GM12874 (cell line): ENCODE measurements at regions not wholly inside any gene's neighbourhood (a gene's known extent, or its start where the extent isn't known, plus 50 kb on each side); places are given as distances from the start of the nearest gene placed in this dataset.

Experiments
- TF ChIP-seq, protein P1 (sequence below): IDR thresholded peaks from 2 replicates; pipeline ENCODE4 v1.5.1; 2011; ENCODE audit warnings: low read depth, mild to moderate bottlenecking, control low read depth, low read length, moderate library complexity; ENCODE audit not compliant: insufficient read depth

DNA sequence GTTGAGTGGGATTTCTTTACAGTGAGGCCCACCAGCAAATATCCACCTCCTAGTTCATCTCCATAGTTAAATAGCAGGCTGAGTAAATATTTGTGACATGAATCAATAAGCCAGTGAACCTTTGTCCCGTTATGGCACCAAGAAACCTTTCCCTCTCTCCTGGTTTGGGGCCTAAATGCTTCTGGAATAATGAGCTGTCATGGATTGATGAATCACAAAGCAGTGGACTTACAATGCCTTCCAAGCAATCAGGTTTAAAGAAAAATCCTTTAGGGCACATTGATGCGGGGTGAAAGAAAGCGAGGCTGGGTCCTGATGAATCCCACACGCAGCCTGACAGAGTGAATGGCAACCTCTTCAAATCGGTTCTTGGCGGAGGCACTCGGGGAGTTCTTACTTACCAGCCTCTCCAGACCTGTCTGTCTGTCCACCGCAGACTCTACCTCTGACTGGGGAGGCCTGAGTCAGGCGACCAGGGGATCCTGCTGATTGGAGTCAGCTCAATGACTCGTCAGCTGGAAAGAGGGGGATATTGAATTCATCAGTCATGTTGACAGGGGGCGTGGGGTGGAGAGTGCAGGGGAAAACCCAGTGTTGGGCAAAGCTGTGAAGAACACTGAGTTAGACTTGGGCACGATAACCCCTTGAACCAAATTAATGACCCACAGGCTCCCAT lies 247.3 kb downstream of the PLPP3 start:
- TF ChIP-seq, protein P1, sequence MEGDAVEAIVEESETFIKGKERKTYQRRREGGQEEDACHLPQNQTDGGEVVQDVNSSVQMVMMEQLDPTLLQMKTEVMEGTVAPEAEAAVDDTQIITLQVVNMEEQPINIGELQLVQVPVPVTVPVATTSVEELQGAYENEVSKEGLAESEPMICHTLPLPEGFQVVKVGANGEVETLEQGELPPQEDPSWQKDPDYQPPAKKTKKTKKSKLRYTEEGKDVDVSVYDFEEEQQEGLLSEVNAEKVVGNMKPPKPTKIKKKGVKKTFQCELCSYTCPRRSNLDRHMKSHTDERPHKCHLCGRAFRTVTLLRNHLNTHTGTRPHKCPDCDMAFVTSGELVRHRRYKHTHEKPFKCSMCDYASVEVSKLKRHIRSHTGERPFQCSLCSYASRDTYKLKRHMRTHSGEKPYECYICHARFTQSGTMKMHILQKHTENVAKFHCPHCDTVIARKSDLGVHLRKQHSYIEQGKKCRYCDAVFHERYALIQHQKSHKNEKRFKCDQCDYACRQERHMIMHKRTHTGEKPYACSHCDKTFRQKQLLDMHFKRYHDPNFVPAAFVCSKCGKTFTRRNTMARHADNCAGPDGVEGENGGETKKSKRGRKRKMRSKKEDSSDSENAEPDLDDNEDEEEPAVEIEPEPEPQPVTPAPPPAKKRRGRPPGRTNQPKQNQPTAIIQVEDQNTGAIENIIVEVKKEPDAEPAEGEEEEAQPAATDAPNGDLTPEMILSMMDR: no peak

DNA sequence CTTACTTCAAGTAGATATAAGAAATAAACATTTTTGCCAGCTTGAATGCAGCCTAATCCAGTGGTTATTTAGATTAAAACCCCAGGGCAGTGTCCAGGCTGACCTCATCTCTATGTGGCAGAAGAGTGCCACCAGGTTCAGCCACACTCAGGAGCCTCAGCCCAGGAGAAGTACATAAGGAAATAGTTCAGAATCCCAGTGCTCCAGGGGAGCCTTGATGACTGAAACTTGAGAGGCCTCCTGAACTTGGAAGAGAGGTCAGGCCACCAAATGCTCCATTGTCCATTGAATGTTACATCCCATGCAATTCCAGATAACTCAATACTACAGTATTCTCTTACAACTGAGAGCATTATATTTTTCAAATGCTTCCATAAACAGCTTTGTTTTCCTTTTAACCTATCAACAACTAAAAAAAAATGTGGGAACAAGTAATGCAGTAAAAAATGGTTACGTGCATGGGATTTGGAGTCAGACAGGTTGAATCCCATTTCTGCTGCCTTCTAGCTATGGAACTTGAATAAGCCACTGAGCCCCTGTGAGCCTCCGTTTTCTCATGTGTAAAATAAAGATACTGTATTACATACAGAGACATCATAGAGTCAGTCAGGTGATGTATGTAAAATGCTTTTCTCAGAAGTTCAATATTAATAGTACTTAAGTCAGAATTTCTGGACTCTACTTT lies 248.0 kb downstream of the PLPP3 start:
- TF ChIP-seq, protein P1: no peak

DNA sequence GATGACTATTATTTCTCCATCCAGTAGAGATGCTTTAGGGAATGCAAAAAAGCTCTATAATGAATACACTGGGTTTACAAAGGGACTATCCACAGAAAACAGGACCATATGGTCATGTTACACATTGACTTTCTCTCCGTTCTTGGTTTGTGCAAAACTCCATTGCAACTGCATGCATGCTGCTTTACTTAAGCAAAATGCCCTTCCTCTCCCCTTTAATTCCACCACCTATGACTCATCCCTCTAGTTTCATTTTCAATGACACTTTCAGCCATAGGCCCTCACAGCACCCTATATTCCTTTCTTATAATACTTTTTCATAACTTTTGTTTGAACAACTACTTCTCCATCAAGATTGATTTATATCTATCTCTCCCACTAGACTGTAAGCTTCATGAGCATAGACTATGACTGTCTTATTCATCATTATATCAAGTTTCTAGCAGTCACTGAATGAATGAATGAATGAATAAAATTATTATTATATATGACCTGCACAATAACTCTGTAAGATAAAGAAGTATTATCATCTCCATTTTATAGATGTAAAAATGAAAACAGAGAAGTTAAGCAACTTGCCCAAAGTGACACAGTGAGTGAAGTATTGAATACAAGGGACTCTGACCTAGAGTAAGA lies 248.9 kb downstream of the PLPP3 start:
- TF ChIP-seq, protein P1: no peak

DNA sequence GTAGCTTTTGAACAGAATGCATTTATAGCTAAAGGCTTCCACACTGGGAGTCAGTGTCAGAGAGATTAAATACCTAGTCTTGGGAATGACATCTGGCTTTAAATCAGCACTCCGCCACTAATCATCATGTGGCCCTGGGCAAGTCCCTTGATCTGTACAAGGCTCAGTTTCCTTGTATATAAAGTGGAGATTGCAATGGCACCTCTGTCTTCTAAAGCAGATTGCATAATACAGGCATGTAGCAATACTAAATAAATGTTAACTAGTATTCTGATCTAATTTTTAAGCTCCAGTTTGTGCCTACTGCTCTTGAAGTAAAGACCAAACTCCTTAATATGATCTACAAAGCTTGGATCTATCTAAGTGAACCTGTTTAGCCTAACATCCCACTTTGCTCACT lies 249.4 kb downstream of the PLPP3 start:
- TF ChIP-seq, protein P1: no peak

DNA sequence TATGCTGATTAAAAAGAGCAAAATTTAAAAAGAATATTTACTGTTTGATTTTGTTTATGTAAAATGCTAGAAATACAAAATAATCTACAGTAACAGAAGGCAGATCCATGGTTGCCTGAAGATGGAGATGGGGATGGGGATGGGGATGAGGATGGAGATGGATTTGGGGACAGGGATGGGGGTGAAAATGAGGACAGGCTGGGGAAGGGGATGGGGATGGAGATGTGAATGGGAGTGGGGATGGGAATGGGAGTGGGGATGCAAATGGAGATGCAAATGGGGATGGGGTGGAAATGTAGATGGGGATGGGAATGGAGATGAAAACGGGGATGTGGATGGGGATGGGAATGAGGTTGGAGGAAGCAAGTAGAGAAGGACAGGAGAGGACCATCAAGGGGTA lies 252.2 kb downstream of the PLPP3 start:
- TF ChIP-seq, protein P1: no peak

DNA sequence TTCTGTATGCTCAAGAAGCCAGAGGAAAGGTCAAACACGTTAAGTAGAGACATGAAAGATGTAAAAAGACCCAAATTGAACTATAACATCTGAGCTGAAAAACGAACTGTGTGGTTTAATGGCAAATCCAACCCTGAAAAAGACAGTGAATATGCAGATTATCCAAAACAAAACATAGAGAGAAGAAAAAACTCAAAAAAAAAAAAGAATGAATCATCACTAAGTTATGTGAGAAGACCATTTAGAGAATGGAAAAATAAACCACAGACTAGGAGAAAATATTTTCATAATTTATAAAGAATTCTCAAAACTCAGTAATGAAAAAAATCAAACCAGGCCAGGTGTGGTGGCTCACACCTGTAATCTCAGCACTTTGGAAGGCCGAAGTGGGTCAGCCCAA lies 253.3 kb downstream of the PLPP3 start:
- TF ChIP-seq, protein P1: no peak

DNA sequence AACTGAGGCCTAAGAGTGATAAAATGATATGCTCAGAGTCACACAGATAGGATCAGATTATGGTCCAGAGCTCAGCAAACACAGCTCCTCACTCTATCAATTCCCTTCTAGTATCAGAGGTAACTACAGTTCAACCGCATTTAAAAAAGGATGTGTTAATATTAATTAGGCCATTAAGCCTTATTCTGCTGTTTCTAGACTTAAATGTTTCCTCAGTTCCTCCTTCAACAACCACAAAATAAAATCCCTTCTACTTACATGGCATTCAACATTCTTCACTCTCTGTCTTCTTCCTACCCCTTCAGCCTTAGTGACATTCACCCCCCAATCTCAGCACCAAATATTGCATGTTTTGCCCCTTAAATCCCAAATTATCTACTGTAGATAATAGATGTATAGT lies 254.9 kb downstream of the PLPP3 start:
- TF ChIP-seq, protein P1: no peak
